Endometrium (tissue), 2 donors: ENCODE measurements at regions not wholly inside any gene's neighbourhood (a gene's known extent, or its start where the extent isn't known, plus 50 kb on each side); places are given as distances from the start of the nearest gene placed in this dataset.
"Not testable (repeated sequence)": the region's sequence is repeated elsewhere in the genome, so short reads cannot be mapped to it uniquely, and the experiment has no call there.

ENCODE experiments used
- FAIRE-seq: peaks from 2 replicates; lab custom pipeline; 2012; peaks lifted over from hg19 to GRCh38; lab: Jason Lieb, UNC
- donor health status: control.
- donor health status: control.

- no peak for FAIRE-seq
Observed at GRCh38 chr12:92393504-92393903, 247.9 kb upstream of the BTG1 start.

DNA sequence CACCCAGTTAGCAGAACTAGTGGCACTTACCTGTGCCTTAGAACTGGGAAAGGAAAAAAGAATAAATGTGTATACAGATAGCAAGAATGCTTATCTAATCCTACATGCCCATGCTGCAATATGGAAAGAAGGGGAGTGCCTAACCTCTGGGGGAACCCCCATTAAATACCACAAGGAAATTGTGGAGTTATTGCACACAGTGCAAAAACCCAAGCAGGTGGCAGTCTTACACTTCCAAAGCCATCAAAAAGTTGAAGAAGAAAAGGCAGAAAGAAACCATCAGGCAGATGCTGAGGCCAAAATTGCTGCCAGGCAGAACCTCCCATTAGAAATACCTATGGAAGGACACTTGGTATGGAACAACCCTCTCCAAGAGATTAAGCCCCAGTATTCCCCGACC lies 246.1 kb upstream of the BTG1 start:
- FAIRE-seq, result not testable (repeated sequence)

DNA sequence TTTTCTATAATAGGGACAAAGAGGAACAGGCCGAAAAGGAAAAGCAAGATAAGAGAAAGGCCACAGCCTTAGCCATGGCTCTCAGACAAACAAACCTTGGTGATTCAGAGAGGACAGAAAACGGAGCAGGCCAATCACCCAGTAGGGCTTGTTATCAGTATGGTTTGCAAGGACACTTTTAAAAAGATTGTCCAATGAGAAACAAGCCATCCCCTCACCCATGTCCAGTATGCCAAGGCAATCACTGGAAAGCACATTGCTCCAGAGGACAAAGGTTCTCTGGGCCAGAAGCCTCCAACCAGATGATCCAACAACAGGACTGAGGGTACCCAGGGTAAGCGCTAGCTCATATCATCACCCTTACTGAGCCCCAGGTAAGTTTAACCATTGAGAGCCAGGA lies 243.8 kb upstream of the BTG1 start:
- no peak for FAIRE-seq

GRCh38 chr12:92385296-92385695 lies 239.7 kb upstream of the BTG1 start:
- FAIRE-seq, result no peak

- no peak for FAIRE-seq
Observed at GRCh38 chr12:92384571-92384970, 238.9 kb upstream of the BTG1 start.

DNA sequence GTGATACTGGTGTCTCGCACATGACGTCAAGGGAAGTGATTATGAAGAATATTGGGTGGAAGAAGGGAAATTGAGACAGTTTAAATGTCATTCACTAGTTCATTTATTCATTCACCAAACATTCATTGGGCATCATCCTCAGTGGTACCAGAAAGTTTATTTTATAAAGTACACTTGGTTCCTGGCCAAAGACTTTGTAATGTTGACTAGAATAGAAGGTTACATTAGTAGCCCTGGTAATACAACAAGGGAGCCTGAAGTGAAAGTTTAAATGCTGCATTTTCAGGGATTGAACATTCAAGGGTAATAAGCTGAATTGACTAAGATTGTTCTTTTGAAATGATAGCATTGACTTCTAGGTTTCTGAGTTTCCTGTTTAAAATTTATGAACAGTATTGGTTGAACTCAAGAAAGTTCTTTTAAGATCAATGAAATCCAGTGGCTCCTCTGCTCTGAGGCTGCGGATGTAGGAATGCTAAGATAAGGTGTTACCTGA lies 236.8 kb upstream of the BTG1 start:
- FAIRE-seq, result no peak

DNA sequence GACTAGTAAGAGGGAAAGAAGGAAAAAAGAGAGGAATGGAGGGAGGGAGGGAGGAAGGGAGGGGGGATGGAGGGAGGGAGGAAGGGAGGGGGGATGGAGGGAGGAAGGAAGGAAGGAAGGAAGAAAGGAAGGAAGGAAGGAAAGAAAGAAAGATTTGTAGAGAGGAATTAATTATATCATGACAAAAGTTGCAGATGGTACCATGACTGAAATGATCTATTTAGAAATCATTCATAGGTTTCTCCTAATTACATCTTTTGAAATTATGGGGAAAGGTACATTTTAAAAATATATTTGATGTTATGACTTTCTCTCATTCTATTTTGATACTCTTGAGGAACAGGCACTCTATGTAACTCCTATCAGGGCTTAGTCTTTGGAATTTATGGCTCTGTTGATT lies 236.2 kb upstream of the BTG1 start:
- FAIRE-seq, result no peak

DNA sequence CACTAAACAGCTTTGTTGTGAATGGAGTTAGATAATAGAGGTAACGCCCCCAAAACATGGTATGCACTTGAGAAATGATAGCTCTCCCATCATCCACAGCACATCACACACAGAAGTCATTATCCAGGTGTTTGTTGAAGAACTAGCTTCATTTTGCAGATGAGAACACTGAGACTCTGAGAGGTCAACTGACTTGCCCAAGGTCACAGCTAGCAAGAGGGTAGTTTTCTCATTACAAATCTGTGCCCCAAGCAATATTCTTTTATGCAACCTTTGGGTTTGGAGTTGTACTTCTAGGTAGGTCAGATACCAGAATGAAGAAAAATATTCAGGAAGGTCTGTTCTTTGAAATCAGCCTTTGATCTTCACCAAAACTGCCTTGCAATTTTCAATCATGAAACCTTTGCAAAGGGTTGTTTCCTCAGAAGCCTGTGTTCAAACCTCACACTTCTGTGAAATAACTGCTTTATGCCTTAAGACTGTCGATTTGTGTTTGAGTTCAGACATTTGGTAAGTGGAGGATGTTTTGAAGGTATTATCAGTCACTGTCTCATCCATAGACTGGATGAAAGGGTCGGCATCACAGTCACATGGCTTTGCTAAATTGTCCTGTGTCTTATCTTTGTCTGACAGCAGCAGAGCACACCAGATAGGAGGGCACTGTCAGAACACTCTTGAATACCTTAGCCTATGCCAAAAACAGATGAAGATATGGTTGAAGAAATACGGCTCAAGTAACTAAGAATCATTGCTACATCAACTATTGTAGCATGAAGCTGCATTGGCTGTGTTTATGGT lies 233.2 kb upstream of the BTG1 start:
- FAIRE-seq, result no peak

GRCh38 chr12:92375504-92375903 lies 229.9 kb upstream of the BTG1 start:
- FAIRE-seq, result not testable (repeated sequence)

DNA sequence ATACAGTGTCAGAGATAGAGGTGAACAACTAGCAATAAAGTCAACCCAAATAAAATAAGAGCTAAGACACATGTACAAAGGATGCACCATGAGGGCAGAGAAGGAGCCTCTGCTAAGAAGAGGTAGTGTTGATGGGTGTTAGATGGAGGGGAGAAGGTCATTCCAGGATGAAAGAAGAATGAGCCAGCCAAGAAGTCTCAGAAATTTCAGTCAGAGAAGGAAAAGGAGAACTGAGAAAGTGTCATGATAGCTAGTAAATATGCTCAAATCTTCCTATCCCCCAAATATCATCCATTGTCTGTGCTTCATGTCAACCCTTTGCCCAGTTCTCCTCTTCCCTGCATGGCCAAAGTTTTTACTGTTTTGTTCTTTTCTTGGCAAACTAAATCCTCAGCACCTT lies 225.2 kb upstream of the BTG1 start:
- FAIRE-seq, result no peak

DNA sequence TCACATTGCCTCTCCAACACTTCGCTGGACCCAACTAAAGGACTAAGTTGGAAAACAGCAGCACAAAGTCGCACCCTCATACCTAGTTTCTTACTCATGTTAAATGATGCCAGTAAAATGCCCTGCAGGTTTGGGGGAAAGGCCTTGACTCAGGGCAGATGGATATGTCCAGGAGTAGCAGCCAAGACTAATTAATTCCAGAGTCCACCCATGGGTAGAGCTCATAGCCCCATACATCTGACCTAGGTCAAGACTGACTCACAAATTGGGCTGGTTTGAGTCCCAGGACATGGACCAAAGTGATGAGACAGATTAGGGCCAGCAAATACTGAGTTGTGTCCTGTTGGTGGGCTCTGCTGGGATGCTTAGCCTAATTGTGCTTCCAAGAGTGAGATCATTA lies 224.0 kb upstream of the BTG1 start:
- FAIRE-seq, result no peak

DNA sequence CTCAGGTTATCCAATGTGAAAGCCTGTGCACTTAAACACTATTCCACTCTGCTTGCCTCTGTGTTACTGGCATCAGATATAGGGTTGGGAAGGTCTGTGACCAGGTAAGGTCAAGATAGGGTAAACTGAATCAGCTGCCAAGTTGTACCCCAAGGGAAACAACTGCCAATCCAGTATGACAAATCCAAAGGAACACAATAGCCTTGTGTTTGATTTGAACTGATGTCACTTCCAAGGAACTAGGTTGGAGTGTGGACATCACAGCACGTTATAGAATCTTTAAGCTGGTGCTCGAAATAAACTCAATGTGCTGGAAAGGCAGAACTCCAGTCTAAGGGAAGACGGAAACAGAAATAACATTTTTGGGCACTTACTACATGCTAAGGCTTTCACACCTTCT lies 223.4 kb upstream of the BTG1 start:
- no peak for FAIRE-seq

DNA sequence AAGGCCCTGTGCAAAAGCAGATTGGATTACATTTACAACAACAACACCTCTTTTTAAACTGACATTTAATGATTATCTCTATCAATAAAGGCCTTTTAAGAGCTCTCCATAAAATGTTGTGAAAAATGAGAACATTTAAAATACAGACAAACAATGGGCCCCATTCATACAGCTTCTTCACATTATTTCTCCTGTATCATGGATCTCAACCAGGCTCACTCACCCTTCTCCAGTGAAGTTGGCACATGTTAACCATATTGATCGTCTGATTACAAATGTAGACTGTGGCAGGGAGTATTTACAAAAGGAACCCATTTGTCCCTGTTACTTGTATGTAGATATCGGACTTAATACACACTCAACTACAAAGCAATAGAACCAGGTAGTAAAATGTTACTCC lies 220.2 kb upstream of the BTG1 start:
- FAIRE-seq, result no peak

- FAIRE-seq, result no peak
Observed at GRCh38 chr12:92365333-92365732, 219.7 kb upstream of the BTG1 start.

DNA sequence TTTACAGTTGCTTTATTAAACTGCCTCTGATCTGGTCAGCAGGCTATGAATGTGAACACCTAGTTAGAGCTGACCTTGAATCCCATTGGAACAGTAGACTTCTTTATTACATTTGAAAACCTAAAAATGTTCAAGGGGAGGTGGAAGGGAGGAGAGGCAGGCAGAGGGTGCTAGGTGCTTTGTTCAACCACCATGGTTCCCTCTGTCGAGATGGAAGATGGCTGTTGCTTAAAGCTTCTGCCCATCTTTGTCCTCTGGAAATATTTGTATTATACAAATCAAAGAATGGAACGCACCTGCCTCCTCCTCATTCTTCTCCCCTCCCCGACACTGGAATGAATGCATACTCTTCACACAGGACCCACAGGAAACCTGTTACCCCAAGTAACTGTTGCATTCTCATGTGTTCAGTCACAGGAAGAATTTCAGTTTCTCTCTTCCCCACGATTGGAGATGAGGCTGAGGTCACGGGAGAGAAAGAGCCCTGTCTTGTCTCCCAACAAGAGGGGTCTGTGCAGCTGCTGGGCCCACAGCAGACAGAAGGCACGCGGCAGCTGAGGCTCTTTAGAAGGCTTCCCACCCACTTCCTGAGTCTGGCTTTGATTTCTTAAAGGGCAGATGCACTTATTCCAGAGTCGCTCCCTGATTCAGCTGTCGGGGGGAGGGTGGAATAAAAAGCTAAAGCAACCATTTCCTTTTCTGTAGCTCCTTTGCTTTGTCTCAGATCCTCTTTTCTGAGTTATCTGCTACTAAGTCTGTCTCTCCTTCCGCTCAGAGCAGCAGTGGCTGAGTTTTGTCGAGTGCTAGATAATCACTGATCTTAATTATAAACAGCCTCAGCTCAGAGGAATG lies 217.9 kb upstream of the BTG1 start:
- no peak for FAIRE-seq

DNA sequence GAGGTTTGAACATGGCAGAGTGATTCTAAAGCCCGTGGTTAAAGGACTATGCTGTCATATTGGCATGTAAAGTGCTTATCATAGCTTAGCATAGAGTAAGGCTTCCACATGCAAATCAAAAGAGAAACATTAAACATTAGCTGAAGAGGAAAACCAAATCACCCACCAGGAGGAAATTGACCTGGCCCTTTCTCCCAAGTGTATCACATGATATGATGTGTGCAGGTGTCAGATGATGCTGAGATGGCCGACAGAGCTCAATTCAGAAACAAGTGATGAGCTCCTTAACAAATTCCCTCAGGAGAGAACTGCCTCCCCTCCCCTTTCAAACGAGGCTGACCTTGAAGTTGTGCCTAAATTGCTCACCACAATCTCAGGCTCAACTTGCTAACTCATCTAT lies 217.1 kb upstream of the BTG1 start:
- no peak for FAIRE-seq

DNA sequence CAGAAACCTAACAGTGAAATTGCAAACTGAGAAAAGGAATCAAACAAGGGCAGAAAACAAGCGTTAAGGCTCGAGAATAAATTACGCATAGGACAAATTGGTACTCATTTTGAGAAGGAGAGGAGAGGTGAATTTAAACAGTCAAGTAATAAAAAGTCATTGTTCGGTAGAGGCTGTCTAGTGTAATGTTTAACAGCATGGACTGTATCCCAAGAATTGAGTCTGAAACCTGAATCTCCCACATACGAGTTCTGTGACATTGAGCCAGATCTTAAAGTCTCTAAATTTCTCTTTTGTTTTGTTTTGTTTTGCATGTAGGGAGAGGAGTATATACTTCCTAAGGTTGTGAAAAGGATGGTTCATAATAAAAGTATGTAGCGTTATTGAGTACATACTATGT lies 216.5 kb upstream of the BTG1 start:
- peak; percentile 66 for FAIRE-seq

- no peak for FAIRE-seq
Observed at GRCh38 chr12:92360543-92360942, 214.9 kb upstream of the BTG1 start.

GRCh38 chr12:92359581-92360209 lies 214.0 kb upstream of the BTG1 start:
- no peak for FAIRE-seq

DNA sequence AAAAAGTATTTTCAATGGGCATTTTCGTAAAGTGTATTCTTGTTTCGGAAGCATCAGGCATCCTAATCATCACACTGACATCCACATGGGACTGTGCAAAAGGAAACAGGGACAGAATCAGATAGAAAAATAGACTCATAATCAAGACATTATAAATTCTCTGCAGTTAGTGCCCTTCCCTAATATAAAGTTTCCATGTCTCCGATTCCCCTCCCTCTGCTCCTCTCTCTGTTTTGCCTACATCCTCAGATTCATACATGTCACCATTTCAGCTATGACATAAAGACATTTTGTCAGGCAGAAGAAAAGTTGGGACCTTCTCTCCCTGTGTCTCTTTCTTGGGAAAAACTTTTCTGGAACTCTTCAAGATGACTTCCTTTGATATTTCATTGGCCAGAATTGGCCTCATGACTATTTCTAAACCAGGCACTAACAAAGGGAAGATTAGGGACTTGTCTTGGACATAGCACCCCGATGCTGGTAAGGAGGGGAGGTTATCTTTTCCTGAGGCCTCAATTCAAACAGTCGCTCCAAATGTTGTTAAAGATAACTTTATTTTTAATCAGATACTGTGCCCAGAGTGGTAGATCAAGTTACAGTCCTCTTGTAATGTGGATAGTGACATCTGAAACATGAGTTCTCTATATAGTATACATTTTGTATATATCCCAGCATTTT lies 212.1 kb upstream of the BTG1 start:
- no peak for FAIRE-seq

DNA sequence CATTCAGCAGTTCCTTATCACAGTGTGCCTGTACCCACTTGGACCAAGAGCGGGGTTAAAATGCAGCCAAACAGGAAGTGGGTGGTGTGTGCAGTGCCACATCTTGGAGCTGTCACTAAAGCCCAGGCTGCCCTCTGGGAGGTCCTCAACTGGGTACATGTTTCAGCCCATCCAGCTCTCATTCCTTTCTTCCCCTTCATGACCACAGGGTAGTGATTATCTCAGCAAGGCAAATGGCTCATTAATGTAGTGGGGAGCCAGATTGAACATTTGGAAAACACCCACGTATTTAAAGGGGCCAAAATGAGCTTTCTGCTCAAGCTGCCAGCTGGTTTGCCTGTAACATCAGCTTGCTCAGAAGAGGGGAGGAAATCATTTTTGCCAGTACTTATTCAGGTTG lies 210.8 kb upstream of the BTG1 start:
- no peak for FAIRE-seq

DNA sequence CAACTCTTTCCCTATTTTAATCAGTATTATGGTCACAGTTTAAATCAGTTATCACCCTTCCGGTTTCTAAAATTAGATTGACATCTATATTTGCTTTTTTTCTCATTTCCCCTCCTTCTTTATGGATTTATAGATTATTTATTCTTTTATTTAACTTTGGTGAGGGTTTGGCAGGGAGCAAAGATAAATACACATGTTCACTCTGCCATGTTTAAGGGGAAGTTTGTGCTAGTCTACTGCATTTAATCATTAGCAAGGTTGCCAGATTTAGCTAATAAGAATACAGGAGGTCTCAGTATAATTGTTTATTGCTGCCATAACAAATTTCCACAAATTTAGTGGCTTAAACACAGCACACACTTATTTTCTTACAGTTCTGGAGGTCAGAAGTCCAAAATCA lies 204.0 kb upstream of the BTG1 start:
- no peak for FAIRE-seq
